Common myeloid progenitor, CD34-positive (primary cell): ENCODE measurements at regions not wholly inside any gene's neighbourhood (a gene's known extent, or its start where the extent isn't known, plus 50 kb on each side); places are given as distances from the start of the nearest gene placed in this dataset.

Source experiments
- CTCF ChIA-PET: fragments of 350-600 bp; sonication (Branson Sonifier 250); formaldehyde crosslinking; loops from one replicate; lab custom pipeline; 2021; ENCODE audit warnings: antibody characterized with exemption; lab: Charles Lee
- POLR2A ChIA-PET: fragments of 350-600 bp; sonication (Branson Sonifier 250); formaldehyde crosslinking; loops from one replicate; lab custom pipeline; 2021; ENCODE audit warnings: antibody characterized with exemption; lab: Charles Lee
- DNase-seq, 3 donors: peaks; one replicate each; pipeline versions ENCODE4 v3.0.0 to v3.0.0-alpha.2; 2013
- H3K27ac ChIP-seq, 2 experiments: 1 replicate in 1 of 2; 2 replicates in 1 of 2; pipeline ENCODE4 v1.7.0; 2013; ENCODE audit warnings: inconsistent platforms in 2 of 2, low read length in 2 of 2, mild to moderate bottlenecking in 2 of 2, low read depth in 1 of 2, moderate library complexity in 1 of 2; ENCODE audit not compliant: severe bottlenecking in 2 of 2, insufficient read depth in 1 of 2, poor library complexity in 1 of 2
- H3K27me3 ChIP-seq, 5 experiments: replicated peaks in 2 of 5; 1 replicate in 3 of 5; 2 replicates in 2 of 5; pipeline versions ENCODE4 v1.6.1 to v1.7.0; 2013; ENCODE audit warnings: low read length in 4 of 5, mild to moderate bottlenecking in 2 of 5, moderate library complexity in 2 of 5, inconsistent platforms in 1 of 5; ENCODE audit not compliant: insufficient read depth in 5 of 5, control insufficient read depth in 4 of 5
- H3K36me3 ChIP-seq, 4 experiments: 1 replicate in 2 of 4; 2 replicates in 2 of 4; pipeline versions ENCODE4 v1.6.1 to v1.7.0; 2013; ENCODE audit warnings: low read length in 3 of 4, control low read depth in 1 of 4, mild to moderate bottlenecking in 1 of 4; ENCODE audit not compliant: control insufficient read depth in 4 of 4, insufficient read depth in 4 of 4
- H3K4me1 ChIP-seq, 4 experiments: 1 replicate in 3 of 4; 2 replicates in 1 of 4; pipeline versions ENCODE4 v1.6.1 to v1.7.1; 2013; ENCODE audit warnings: low read length in 3 of 4, mild to moderate bottlenecking in 3 of 4, control low read depth in 1 of 4, inconsistent platforms in 1 of 4, moderate library complexity in 1 of 4; ENCODE audit not compliant: control insufficient read depth in 4 of 4, insufficient read depth in 4 of 4; ENCODE audit errors: control extremely low read depth in 1 of 4
- H3K4me3 ChIP-seq, 7 experiments: 1 replicate in 4 of 7; 2 replicates in 3 of 7; pipeline versions ENCODE4 v1.5.1 to v1.7.0; 2013; ENCODE audit warnings: mild to moderate bottlenecking in 7 of 7, low read length in 6 of 7, moderate library complexity in 6 of 7, inconsistent platforms in 2 of 7, low read depth in 2 of 7, control low read depth in 1 of 7; ENCODE audit not compliant: insufficient read depth in 4 of 7, control insufficient read depth in 1 of 7; ENCODE audit errors: extremely low read depth in 1 of 7
- H3K9me3 ChIP-seq, 5 experiments: 1 replicate in 4 of 5; 2 replicates in 1 of 5; pipeline versions ENCODE4 v1.6.1 to v1.7.1; 2013; ENCODE audit warnings: low read length in 4 of 5, mild to moderate bottlenecking in 2 of 5, inconsistent platforms in 1 of 5, low read depth in 1 of 5, moderate library complexity in 1 of 5; ENCODE audit not compliant: control insufficient read depth in 4 of 5, insufficient read depth in 2 of 5; ENCODE audit errors: control extremely low read depth in 1 of 5
- WGBS: methylation state at CpG from one replicate; pipeline ENCODE4 v1.1.5; 2013; ENCODE audit not compliant: insufficient coverage; 5-methylcytosine and 5-hydroxymethylcytosine counted together

DNA sequence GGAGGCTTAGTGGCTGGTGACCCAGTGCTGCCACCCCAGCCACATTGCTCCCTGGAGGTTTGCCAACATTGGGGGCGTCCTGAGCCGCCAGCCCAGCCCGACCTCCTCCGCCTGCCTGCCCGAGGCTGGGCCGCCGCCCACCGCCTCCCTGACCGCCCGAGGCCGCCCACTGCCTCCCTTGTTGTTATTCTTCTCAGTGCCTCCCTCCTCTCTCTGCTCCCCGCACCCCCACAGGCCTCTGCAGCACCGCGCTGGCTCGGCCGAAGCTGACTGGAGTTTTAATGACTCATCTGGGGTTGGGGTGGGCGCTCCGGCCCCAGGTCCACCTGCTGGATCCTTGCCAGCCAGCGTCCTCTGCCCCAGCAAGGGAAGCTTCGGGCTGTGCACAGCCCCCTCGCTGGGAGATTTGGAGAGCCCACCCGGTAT, 102.5 kb downstream of the RBFOX3 start:
- Histone ChIP-seq H3K27ac (no peak overlapping the region), H3K9me3 (peaks cover 0 to 20% (median 7%) of the 10 kb centered on the region in 5 experiments), H3K36me3 (no peaks in the 10 kb centered on the region), H3K4me3 (no peak overlapping the region), H3K4me1 (no peaks in the 10 kb centered on the region), H3K27me3 (peaks cover 0 to 24% (median 2%) of the 10 kb centered on the region in 5 experiments)
- CTCF ChIA-PET = no interaction called here
- POLR2A ChIA-PET = no interaction called here
- no peak for DNase-seq
- WGBS = 81% methylated on average over 16 of the region's 22 CpGs

DNA sequence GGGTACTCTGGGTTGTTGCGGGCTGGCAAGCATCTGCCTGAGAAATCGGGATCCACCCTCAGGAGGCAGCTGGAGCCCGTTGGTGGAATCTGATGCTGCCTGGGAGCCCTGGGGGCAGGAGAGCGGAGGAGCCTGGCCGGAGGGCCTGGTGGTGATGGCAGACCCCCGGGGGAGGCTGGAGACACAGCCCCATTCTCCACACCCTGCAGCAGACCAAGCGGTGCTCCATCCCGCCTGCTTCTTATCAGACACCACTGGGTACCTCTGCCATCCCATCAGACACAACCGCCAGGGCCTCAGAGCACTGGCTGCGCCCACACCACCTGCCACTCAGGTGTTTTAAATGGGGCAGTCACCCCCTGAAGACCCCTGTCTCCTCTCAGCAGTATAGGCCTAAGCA, 103.9 kb downstream of the RBFOX3 start:
- no peak overlapping the region for H3K27ac ChIP-seq
- 92% methylated on average over 9 of the region's 10 CpGs for WGBS
- no peaks in the 10 kb centered on the region for H3K36me3 ChIP-seq
- ChIA-PET POLR2A (no interaction called here), CTCF (no interaction called here)
- H3K4me1 ChIP-seq = no peaks in the 10 kb centered on the region
- peaks cover 0 to 34% (median 2%) of the 10 kb centered on the region in 5 experiments for H3K27me3 ChIP-seq
- no peak overlapping the region for H3K4me3 ChIP-seq
- H3K9me3 ChIP-seq = peaks cover 0 to 12% (median 3%) of the 10 kb centered on the region in 5 experiments
- no peak for DNase-seq

GRCh38 chr17:79506150-79506870, 104.5 kb downstream of the RBFOX3 start:
- peaks cover 0 to 40% (median 2%) of the 10 kb centered on the region in 5 experiments for H3K27me3 ChIP-seq
- no peaks in the 10 kb centered on the region for H3K4me1 ChIP-seq
- 96% methylated on average over 21 of the region's 24 CpGs for WGBS
- H3K27ac ChIP-seq = no peak overlapping the region
- H3K36me3 ChIP-seq = no peaks in the 10 kb centered on the region
- ChIA-PET POLR2A (no interaction called here), CTCF (no interaction called here)
- DNase-seq = no peak
- no peak overlapping the region for H3K4me3 ChIP-seq
- peaks cover 0 to 6% (median 2%) of the 10 kb centered on the region in 5 experiments for H3K9me3 ChIP-seq

DNA sequence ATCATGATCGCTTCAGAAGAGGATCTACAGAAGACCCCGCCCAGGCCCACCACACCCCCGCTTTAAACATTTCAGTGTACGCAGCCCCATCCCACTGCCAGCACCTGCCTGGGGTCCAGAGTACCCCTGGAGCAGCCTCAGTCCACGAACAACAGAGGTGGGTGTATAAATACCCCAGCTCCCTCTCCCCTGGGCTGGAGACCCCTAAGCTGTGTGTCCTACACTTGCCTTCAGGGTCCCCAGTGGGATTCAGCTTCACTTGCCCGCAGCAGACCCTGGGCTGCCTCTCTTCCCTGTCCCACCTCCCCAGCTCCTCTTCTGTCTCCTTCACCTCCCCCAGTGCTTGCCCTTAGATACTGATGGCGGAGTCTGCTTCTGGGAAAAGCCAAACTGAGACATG, 105.7 kb downstream of the RBFOX3 start:
- Histone ChIP-seq H3K4me1 (no peaks in the 10 kb centered on the region), H3K27ac (no peak overlapping the region), H3K36me3 (no peaks in the 10 kb centered on the region), H3K9me3 (no peaks in the 10 kb centered on the region), H3K27me3 (peaks cover 0 to 50% (median 2%) of the 10 kb centered on the region in 5 experiments), H3K4me3 (no peak overlapping the region)
- ChIA-PET POLR2A (no interaction called here), CTCF (interaction anchor here (1.0 kb wide), 1 partner anchor 100 kb away, joined by 3 read pairs; no protein-coding TSS in a partner anchor)
- WGBS = 98% methylated on average over 6 of the region's 7 CpGs
- no peak for DNase-seq

DNA sequence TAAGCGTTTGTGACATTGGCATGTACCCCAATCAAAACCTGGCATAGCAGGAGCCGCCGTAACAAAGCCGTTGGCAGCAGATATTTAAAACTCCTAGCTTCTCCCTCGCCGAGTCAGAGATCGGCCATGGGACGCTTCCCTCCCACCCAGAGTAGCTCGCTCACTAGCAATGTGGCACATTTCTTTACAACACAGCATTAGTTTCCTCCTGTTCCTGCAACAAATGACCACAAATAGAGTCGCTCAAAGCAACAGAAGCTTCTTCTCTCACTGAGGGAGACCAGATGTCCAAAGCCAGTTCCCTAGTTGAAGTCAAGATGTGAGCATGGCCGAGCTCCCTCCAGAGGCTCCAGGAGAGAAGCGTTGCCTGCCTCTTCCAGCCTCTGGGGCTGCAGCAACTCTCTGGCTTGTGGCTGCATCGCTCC, 106.7 kb downstream of the RBFOX3 start:
- Histone ChIP-seq H3K36me3 (no peaks in the 10 kb centered on the region), H3K9me3 (no peaks in the 10 kb centered on the region), H3K4me3 (no peak overlapping the region), H3K27ac (no peak overlapping the region), H3K27me3 (peaks cover 0 to 55% (median 2%) of the 10 kb centered on the region in 5 experiments), H3K4me1 (no peaks in the 10 kb centered on the region)
- WGBS = 91% methylated on average over 13 of the region's 13 CpGs
- POLR2A ChIA-PET = no interaction called here
- CTCF ChIA-PET = no interaction called here
- no peak for DNase-seq

GRCh38 chr17:79503126-79503839, 107.6 kb downstream of the RBFOX3 start:
- peaks cover 0 to 55% (median 2%) of the 10 kb centered on the region in 5 experiments for H3K27me3 ChIP-seq
- H3K4me3 ChIP-seq = no peak overlapping the region
- 92% methylated on average over 4 of the region's 15 CpGs for WGBS
- no peaks in the 10 kb centered on the region for H3K9me3 ChIP-seq
- H3K36me3 ChIP-seq = no peaks in the 10 kb centered on the region
- H3K4me1 ChIP-seq = no peaks in the 10 kb centered on the region
- ChIA-PET CTCF (no interaction called here), POLR2A (no interaction called here)
- no peak for DNase-seq
- no peak overlapping the region for H3K27ac ChIP-seq

DNA sequence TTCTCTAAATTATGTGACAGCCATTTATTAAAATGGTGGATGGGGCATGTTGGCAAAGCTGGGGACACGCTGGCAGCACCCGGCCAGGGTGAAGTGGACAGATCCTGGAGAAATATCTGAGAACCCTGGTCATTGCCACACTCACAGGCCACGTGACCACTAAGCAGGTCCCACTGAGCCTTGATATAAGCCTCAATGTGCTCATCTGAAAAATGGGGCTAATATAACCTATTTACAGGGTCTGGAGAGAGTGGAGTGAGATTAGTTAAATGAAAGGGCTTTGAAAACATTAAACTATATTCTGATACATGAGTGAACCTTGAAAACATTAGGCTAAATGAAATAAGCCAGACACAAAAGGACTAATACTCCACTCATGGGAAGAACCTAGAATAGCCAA, 108.9 kb downstream of the RBFOX3 start:
- H3K27me3 ChIP-seq = peaks cover 0 to 52% (median 2%) of the 10 kb centered on the region in 5 experiments
- DNase-seq = no peak
- POLR2A ChIA-PET = no interaction called here
- H3K4me3 ChIP-seq = no peak overlapping the region
- no peaks in the 10 kb centered on the region for H3K9me3 ChIP-seq
- no peaks in the 10 kb centered on the region for H3K4me1 ChIP-seq
- H3K27ac ChIP-seq = no peak overlapping the region
- CTCF ChIA-PET = no interaction called here
- no peaks in the 10 kb centered on the region for H3K36me3 ChIP-seq
- 100% methylated on average over 3 of the region's 3 CpGs for WGBS
